Sigmoid colon (tissue), 6 donors: ENCODE measurements at regions not wholly inside any gene's neighbourhood (a gene's known extent, or its start where the extent isn't known, plus 50 kb on each side); places are given as distances from the start of the nearest gene placed in this dataset.

Experiments
- DNase-seq: peaks from one replicate; pipeline ENCODE4 v3.0.0-alpha.2; 2019
- H3K27ac ChIP-seq, 4 donors: fragments of 200-600 bp; sonication (generic); one replicate each; pipeline ENCODE4 v1.5.1; 2016 to 2019; ENCODE audit warnings: mild to moderate bottlenecking in 1 of 4
- H3K27me3 ChIP-seq, 3 donors: fragments of 200-600 bp; sonication (generic); one replicate each; pipeline ENCODE4 v1.5.1; 2019; ENCODE audit warnings: mild to moderate bottlenecking in 1 of 3
- H3K36me3 ChIP-seq, 4 donors: fragments of 200-600 bp; sonication (generic); one replicate each; pipeline ENCODE4 v1.5.1; 2016 to 2019
- H3K4me1 ChIP-seq, 4 donors: fragments of 200-600 bp; sonication (generic); one replicate each; pipeline ENCODE4 v1.5.1; 2017 to 2019
- H3K4me3 ChIP-seq, 4 donors: fragments of 200-600 bp; sonication (generic); one replicate each; pipeline ENCODE4 v1.5.1; 2017 to 2019; ENCODE audit warnings: mild to moderate bottlenecking in 2 of 4, moderate library complexity in 1 of 4
- H3K9me3 ChIP-seq, 4 donors: fragments of 200-600 bp in 3 of 4; sonication (generic) in 3 of 4; one replicate each; pipeline versions ENCODE4 v1.5.1 to v1.6.1; 2013 to 2019
- EP300 ChIP-seq, 4 donors: sonication (generic); formaldehyde crosslinking; IDR thresholded peaks; one replicate each; pipeline ENCODE4 v1.6.1; 2017; ENCODE audit warnings: antibody characterized with exemption in 4 of 4
- POLR2A ChIP-seq, 2 donors: fragments of 450-650 bp; IDR thresholded peaks; one replicate each; pipeline ENCODE4 v1.6.1; 2016; ENCODE audit warnings: antibody characterized with exemption in 2 of 2, mild to moderate bottlenecking in 2 of 2, moderate library complexity in 2 of 2
- POLR2AphosphoS5 ChIP-seq, 4 donors: sonication (generic); formaldehyde crosslinking; IDR thresholded peaks; one replicate each; pipeline ENCODE4 v1.6.1; 2017; ENCODE audit warnings: antibody characterized with exemption in 4 of 4
- WGBS, 2 donors: extraction: QIAGEN DNeasy Blood & Tissue Kit; methylation state at CpG; one replicate each; pipeline ENCODE4 v1.1.7; 2013; 5-methylcytosine and 5-hydroxymethylcytosine counted together
- intact Hi-C: fragments of 100-400 bp; cut with DNase I; formaldehyde crosslinking; loops from one replicate; pipeline ENCODE4 v1.15.1; 2023
- TF ChIP-seq, protein P1 (sequence below), 4 experiments: fragments of 450-650 bp in 3 of 4; fragments of 200-600 bp in 1 of 4; IDR thresholded peaks; one replicate each; pipeline ENCODE4 v1.5.1; 2016 to 2019; ENCODE audit warnings: antibody characterized with exemption in 4 of 4, mild to moderate bottlenecking in 3 of 4, moderate library complexity in 2 of 4
- donor health status: healthy with polysubstance abuse.
- donor health status: healthy.

DNA sequence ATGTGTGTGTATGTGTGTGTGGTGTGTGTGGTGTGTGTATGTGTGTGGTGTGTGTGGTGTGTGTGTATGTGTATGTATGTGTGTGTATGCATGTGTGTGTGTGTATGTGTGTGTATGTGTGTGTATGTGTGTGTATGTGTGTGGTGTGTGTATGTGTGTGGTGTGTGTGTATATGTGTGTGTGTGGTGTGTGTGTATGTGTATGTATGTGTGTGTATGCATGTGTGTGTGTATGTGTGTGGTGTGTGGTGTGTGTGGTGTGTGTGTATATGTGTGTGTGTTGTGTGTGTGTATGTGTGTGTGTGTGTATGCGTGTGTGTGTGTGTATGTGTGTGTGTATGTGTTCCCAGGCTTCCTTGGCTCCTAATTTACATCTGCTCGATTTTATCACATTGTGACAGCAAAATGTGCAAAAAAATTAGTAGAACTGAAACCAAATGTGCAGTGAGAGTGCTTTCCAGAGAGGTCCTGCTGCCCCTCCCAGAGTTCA is 234.5 kb downstream of the BMP7 start:
- Histone ChIP-seq H3K36me3 (no peaks in the 10 kb centered on the region), H3K27ac (no peak overlapping the region), H3K27me3 (peaks cover 0 to 3% (median 0%) of the 10 kb centered on the region in 3 donors), H3K9me3 (peaks cover 0 to 8% (median 2%) of the 10 kb centered on the region in 4 donors), H3K4me1 (peaks cover 0 to 8% (median 0%) of the 10 kb centered on the region in 4 donors), H3K4me3 (no peak overlapping the region)
- intact Hi-C loops, result no loop called here
- WGBS, 2 donors, result 62 to 70% methylated on average over 2 of the region's 2 CpGs
- no peak for DNase-seq
- TF ChIP-seq POLR2AphosphoS5 (IDR thresholded peaks at IDR 0.05), result no peak
- TF ChIP-seq, protein P1, sequence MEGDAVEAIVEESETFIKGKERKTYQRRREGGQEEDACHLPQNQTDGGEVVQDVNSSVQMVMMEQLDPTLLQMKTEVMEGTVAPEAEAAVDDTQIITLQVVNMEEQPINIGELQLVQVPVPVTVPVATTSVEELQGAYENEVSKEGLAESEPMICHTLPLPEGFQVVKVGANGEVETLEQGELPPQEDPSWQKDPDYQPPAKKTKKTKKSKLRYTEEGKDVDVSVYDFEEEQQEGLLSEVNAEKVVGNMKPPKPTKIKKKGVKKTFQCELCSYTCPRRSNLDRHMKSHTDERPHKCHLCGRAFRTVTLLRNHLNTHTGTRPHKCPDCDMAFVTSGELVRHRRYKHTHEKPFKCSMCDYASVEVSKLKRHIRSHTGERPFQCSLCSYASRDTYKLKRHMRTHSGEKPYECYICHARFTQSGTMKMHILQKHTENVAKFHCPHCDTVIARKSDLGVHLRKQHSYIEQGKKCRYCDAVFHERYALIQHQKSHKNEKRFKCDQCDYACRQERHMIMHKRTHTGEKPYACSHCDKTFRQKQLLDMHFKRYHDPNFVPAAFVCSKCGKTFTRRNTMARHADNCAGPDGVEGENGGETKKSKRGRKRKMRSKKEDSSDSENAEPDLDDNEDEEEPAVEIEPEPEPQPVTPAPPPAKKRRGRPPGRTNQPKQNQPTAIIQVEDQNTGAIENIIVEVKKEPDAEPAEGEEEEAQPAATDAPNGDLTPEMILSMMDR (IDR thresholded peaks at IDR 0.05), result no peak
- TF ChIP-seq EP300 (IDR thresholded peaks at IDR 0.05), result no peak
- no peak for TF ChIP-seq POLR2A (IDR thresholded peaks at IDR 0.05)

DNA sequence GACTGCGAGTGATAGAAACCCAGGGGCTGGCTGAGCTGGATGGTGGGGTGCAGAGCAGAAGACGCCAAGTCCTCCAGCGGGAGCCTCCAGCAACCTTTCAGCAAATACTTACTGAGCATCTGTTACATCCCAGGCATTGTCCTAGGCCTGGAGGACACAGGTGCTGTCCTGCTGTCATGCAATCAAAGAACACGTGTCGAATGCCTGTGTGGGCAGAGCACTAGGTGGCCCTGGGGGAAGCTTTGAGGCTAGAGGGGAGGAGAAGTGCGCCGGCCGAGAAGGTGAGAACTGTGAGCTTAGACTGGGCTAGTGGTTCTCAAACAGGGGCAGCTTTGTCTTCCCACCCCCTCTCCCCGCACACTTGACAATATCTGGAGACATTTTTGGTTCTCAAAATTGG is 233.6 kb downstream of the BMP7 start:
- Histone ChIP-seq H3K27me3 (peaks cover 0 to 3% (median 0%) of the 10 kb centered on the region in 3 donors), H3K27ac (no peak overlapping the region), H3K9me3 (peaks cover 0 to 8% (median 2%) of the 10 kb centered on the region in 4 donors), H3K4me1 (peaks cover 0 to 11% (median 0%) of the 10 kb centered on the region in 4 donors), H3K4me3 (no peak overlapping the region), H3K36me3 (no peaks in the 10 kb centered on the region)
- TF ChIP-seq POLR2A (IDR thresholded peaks at IDR 0.05) (no peak), POLR2AphosphoS5 (IDR thresholded peaks at IDR 0.05) (no peak), EP300 (IDR thresholded peaks at IDR 0.05) (no peak)
- TF ChIP-seq, protein P1 (IDR thresholded peaks at IDR 0.05), result no peak
- no peak for DNase-seq
- intact Hi-C loops, result no loop called here
- 73 to 81% methylated on average over 9 of the region's 9 CpGs for WGBS, 2 donors

DNA sequence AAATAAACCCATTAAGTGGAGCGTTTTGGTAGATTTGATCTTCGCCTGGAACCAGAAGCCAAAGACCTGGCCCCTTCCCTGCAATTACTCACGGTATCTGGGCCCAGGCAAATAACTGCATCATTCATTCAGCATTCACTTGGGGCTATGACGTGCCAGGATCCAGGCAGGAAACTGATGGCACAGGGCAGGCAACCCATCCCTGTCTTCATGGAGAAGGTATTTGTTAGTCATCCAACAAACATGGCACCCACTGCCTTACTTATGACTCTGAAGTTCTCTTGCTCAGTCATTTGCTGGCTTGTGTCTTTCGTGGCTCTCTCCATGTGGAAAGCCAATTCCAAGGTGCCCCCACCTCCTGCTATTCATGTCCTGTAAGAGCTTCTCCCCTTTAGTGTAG is 232.4 kb downstream of the BMP7 start:
- Histone ChIP-seq H3K27me3 (peaks cover 0 to 3% (median 0%) of the 10 kb centered on the region in 3 donors), H3K4me3 (no peak overlapping the region), H3K36me3 (no peaks in the 10 kb centered on the region), H3K4me1 (peaks cover 0 to 23% (median 2%) of the 10 kb centered on the region in 4 donors), H3K27ac (no peak overlapping the region), H3K9me3 (peaks cover 0 to 8% (median 2%) of the 10 kb centered on the region in 4 donors)
- intact Hi-C loops, result no loop called here
- TF ChIP-seq, protein P1 (IDR thresholded peaks at IDR 0.05), result no peak
- TF ChIP-seq POLR2A (IDR thresholded peaks at IDR 0.05) (no peak), POLR2AphosphoS5 (IDR thresholded peaks at IDR 0.05) (no peak)
- 72 to 82% methylated on average over 5 of the region's 5 CpGs for WGBS, 2 donors
- no peak for DNase-seq

DNA sequence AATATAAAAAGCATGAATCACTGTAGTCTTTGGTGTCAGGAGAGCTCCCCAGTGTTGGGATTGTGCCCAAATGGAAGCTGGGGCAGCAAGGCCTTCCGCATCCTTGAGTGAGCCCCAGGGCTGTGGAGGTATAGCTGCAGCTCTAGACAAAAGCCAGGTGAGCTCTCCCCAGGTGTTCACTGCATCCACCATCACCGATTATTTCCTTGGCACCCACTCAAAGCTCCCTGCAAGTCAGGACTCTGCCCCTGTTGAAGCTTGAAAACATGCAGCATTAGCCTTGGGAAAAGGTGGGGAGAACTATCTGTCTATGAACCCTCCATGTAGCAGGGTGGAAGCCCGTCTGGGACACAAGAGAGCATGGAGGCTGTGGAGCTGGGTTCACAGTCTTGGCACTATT is 228.8 kb downstream of the BMP7 start:
- H3K27ac ChIP-seq, result no peak overlapping the region
- peaks cover 0 to 3% (median 0%) of the 10 kb centered on the region in 3 donors for H3K27me3 ChIP-seq
- peaks cover 0 to 8% (median 2%) of the 10 kb centered on the region in 4 donors for H3K9me3 ChIP-seq
- H3K4me1 ChIP-seq, result peaks cover 0 to 52% (median 23%) of the 10 kb centered on the region in 4 donors
- no peaks in the 10 kb centered on the region for H3K36me3 ChIP-seq
- TF ChIP-seq, protein P1 (IDR thresholded peaks at IDR 0.05), result no peak
- no peak for TF ChIP-seq EP300 (IDR thresholded peaks at IDR 0.05)
- TF ChIP-seq POLR2A (IDR thresholded peaks at IDR 0.05), result no peak
- TF ChIP-seq POLR2AphosphoS5 (IDR thresholded peaks at IDR 0.05), result no peak
- H3K4me3 ChIP-seq, result no peak overlapping the region
- WGBS, 2 donors, result 83 to 87% methylated on average over 3 of the region's 3 CpGs
- intact Hi-C loops, result no loop called here
- no peak for DNase-seq
